ENCODE measurements at regions not wholly inside any gene's neighbourhood (a gene's known extent, or its start where the extent isn't known, plus 50 kb on each side); places are given as distances from the start of the nearest gene placed in this dataset.

- no peaks in the 10 kb centered on the region for H3K36me3 ChIP-seq (ENCODE audit: control insufficient read depth in 2 of 2, insufficient read depth in 1 of 2, low read length in 2 of 2)
- H3K4me1 ChIP-seq (ENCODE audit: control insufficient read depth, insufficient read depth, low read length) = no peaks in the 10 kb centered on the region
- POLR2A ChIA-PET = no interaction called here
- no peak overlapping the region for H3K27ac ChIP-seq (ENCODE audit: extremely low read depth, low read depth, low read length)
- no peaks in the 10 kb centered on the region for H3K9me3 ChIP-seq (ENCODE audit: control insufficient read depth, insufficient read depth, low read depth, low read length)
- no peak overlapping the region for H3K4me3 ChIP-seq (ENCODE audit: low read depth, low read length)
- CTCF ChIA-PET = no interaction called here
- peak; percentile 79 for TF ChIP-seq ATF2 (tag by site-specific recombination; IDR thresholded peaks at IDR 0.05; ENCODE audit: low read depth)
- no peak for TF ChIP-seq ZNF658 (tag by site-specific recombination; IDR thresholded peaks at IDR 0.05)
Observed at GRCh38 chr9:3118081-3118480, 274.2 kb upstream of the PUM3 start.

GRCh38 chr9:3099646-3100045 lies 255.8 kb upstream of the PUM3 start:
- H3K4me1 ChIP-seq (ENCODE audit: control insufficient read depth, insufficient read depth, low read length) = no peaks in the 10 kb centered on the region
- H3K9me3 ChIP-seq (ENCODE audit: control insufficient read depth, insufficient read depth, low read depth, low read length) = no peaks in the 10 kb centered on the region
- POLR2A ChIA-PET = no interaction called here
- no peaks in the 10 kb centered on the region for H3K36me3 ChIP-seq (ENCODE audit: control insufficient read depth in 2 of 2, insufficient read depth in 1 of 2, low read length in 2 of 2)
- H3K27ac ChIP-seq (ENCODE audit: extremely low read depth, low read depth, low read length) = no peak overlapping the region
- TF ChIP-seq YY1 (tag by site-specific recombination; IDR thresholded peaks at IDR 0.05) = no peak
- TF ChIP-seq ZFP3 (tag by site-specific recombination; IDR thresholded peaks at IDR 0.05; ENCODE audit: low read depth) = no peak
- no peak for TF ChIP-seq ZBTB17 (tag by site-specific recombination; IDR thresholded peaks at IDR 0.05)
- no peak for TF ChIP-seq ZNF514 (tag by site-specific recombination; IDR thresholded peaks at IDR 0.05)
- TF ChIP-seq KLF9 (tag by site-specific recombination; IDR thresholded peaks at IDR 0.05; ENCODE audit: low read depth) = no peak
- no peak for TF ChIP-seq ZNF18 (tag by site-specific recombination; IDR thresholded peaks at IDR 0.05)
- no peak for TF ChIP-seq ZNF274 (IDR thresholded peaks at IDR 0.05; ENCODE audit: low read length)
- no peak for TF ChIP-seq ZNF274 (tag by site-specific recombination; IDR thresholded peaks at IDR 0.05; ENCODE audit: borderline replicate concordance)
- no peak for TF ChIP-seq ZNF449 (tag by site-specific recombination; IDR thresholded peaks at IDR 0.05)
- TF ChIP-seq MEIS1 (CRISPR knock-in tag; IDR thresholded peaks at IDR 0.05; ENCODE audit: borderline replicate concordance) = no peak
- no peak for TF ChIP-seq ZNF362 (tag by site-specific recombination; IDR thresholded peaks at IDR 0.05)
- no peak for TF ChIP-seq ZNF433 (tag by site-specific recombination; IDR thresholded peaks at IDR 0.05; ENCODE audit: low read depth)
- no peak for TF ChIP-seq GLI4 (tag by site-specific recombination; IDR thresholded peaks at IDR 0.05)
- TF ChIP-seq ZNF623 (tag by site-specific recombination; IDR thresholded peaks at IDR 0.05) = no peak
- TF ChIP-seq ZNF654 (tag by site-specific recombination; IDR thresholded peaks at IDR 0.05; ENCODE audit: low read depth) = no peak
- no peak for TF ChIP-seq ZNF692 (tag by site-specific recombination; IDR thresholded peaks at IDR 0.05)
- TF ChIP-seq BCL11A (tag by site-specific recombination; IDR thresholded peaks at IDR 0.05; ENCODE audit: low read depth) = no peak
- TF ChIP-seq ZSCAN23 (tag by site-specific recombination; IDR thresholded peaks at IDR 0.05) = no peak
- no peak for TF ChIP-seq HOXD13 (CRISPR knock-in tag; IDR thresholded peaks at IDR 0.05; ENCODE audit: borderline replicate concordance)
- CTCF ChIA-PET = no interaction called here
- no peak overlapping the region for H3K4me3 ChIP-seq (ENCODE audit: low read depth, low read length)

Data from HEK293 (cell line).